ENCODE measurements at regions not wholly inside any gene's neighbourhood (a gene's known extent, or its start where the extent isn't known, plus 50 kb on each side); places are given as distances from the start of the nearest gene placed in this dataset.
"Not testable (repeated sequence)": the region's sequence is repeated elsewhere in the genome, so short reads cannot be mapped to it uniquely, and the experiment has no call there.

DNA sequence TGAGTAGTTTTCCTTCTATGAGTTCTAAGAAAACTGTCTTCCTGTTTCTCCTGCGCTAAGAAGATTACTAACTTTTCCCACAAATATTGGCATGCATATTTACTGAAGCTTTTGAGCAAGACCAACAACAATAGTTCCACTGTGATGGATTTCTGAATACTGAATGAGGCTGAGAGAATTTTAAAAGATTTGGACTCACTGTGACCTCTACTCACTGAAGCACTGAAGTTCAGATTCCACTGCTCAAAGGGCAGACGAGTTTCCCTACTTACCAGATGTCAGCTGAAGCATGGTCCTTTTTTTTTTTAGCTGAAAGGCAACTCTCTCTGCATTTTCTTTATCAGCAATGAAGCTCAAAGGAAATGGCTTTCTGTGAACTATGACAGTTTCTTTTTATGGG, 718.5 kb downstream of the RFPL4B start:
- no peak for DNase-seq

DNA sequence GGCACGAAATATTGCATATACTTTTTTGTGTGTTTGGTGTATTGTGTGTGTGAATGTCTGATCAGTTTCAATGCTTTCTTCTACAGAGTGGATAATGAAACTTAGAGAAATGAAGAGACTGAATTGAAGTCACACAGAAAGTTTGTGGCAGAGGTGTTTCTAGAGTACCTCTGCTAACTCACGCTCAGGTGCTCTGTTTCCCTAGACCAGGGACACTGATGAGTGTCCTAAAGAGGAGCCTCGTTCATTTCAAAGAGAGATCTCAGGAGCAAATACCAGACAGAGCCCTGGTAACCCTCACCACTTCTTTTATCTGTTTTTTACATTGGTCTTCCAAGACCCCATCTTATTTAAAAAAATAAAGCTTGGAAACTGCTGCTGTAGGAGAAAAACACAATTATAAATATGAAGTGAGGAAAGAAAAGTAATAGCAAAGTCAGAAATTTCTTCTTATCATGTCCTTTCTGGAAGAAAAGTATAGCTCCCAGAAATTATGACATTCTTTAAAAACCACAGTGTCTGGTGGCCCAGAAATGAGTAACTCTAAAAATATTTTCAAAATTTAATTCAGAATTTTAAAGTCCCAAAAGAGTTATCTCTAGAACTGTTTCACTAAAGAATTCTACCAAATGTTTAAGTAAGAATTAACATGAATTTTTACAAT, 720.6 kb downstream of the RFPL4B start:
- no peak for DNase-seq

- DNase-seq: no peak
These were observed 721.4 kb downstream of the RFPL4B start for GRCh38 chr6:113068570-113068969.

DNA sequence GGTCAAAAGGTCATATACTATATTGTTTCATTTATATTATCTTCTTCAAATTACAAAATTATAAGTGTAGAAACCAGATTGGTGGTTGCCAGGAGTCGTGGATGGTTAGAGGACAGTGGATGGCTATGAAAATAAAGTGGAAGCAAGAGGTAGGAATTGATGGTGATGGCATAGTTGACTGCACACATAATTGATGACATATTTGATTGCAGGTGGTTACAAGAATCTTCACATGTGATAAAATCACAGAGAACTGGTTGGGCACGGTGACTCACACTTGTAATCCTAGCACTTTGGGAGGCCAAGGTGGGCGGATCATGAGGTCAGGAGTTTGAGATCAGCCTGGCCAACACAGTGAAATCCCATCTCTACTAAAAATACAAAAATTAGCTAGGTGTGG, 723.6 kb downstream of the RFPL4B start:
- not testable (repeated sequence) for DNase-seq

DNA sequence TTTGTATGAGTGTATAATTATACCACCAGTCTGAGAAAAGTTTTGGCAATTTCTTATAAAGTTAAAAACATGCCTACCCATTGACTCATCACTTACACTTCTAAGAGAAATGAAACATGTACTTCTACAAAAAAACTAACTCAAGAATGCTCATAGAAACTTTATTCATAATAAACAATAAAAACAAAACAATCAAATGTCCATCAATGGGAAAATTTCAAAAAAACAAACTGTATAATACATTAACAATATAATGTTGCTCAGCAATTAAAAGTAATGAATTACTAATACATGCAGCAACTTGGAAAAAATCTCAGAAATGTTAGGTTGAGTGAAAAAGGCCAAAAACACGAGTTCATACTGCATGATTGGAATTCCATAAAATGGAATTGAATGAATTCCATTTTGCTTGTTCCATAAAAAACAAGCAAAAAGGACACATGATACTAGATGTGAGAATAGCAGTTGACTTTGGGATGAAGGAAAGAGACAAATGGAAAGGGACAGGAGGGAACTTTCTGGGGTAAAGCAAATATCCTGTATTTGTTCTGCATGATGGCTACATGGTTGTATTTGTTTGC, 726.6 kb downstream of the RFPL4B start:
- DNase-seq: no peak

DNA sequence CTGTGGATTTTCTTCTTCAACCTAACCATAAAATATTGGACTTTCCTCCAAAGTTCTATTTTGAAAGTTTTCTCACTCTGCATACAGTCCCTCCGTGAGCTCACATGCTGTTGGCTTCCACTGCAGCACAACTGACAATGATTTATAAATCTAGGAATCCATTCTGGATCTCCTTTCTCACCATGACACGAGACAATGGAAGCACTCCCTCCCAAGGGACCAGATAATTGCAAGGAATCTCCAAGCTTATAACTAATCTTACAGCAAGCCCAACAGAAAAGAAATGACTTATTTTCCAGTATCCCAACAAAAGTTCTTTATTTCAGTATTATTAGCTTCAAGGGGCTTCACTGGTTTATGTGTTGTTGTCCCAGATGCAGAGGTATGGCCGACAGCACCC, 729.0 kb downstream of the RFPL4B start:
- no peak for DNase-seq

DNA sequence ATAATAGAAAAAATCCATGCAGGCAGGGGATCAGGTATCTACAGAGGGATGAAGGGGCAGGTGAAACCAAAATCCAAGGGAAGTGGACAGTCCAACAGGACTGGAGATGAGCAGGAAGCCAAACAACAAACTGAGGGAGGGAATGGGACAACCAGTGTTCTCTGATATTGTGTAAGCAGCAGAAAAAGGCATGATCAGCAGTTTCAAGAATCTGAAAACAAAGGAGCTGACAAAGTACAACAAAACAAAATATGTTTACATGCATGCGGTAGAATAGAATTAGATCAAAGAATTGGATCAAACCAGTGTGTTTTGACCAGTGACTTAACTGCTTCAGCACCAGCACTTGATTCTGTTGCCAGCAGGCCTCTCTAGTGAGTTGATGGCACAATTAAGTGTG, 729.7 kb downstream of the RFPL4B start:
- no peak for DNase-seq

DNA sequence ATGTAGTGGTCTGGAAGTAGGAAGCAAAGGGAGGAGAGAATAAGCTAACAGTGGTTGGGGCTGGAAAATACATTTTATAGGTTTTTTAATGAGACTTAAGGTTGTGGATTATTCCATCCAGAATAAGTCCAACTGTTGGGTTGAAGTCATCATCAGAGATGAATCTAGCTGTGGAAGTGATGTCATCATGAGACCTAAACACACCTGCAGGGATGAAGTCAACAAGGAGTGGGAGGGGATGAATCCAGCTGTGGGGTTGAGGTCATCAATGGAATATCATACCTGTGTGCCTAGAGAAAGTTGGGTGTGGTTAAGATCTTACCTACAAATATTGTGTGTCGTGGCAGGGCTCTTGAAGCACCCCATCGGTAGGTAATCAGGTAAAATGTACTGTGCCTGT, 730.7 kb downstream of the RFPL4B start:
- no peak for DNase-seq

DNA sequence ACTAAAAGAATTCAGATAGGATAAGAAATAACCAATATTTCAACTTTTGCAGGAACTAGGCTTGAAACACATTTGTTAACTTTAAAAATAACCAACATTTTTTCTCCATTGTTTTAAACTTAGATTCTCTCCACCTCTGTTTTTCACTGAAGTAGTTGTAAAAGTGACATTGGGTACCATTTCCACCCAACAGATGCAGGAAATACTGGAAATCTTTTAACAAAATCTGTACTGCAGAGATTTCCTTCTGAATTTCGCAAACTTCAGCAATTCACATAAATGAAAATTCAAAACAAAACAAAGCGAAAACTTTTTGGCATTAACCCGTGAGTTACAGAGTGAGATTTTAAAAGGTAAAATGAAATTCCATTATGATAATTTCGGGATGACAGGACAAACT, 731.7 kb downstream of the RFPL4B start:
- no peak for DNase-seq

GRCh38 chr6:113082745-113083144, 735.6 kb downstream of the RFPL4B start:
- DNase-seq: no peak

DNA sequence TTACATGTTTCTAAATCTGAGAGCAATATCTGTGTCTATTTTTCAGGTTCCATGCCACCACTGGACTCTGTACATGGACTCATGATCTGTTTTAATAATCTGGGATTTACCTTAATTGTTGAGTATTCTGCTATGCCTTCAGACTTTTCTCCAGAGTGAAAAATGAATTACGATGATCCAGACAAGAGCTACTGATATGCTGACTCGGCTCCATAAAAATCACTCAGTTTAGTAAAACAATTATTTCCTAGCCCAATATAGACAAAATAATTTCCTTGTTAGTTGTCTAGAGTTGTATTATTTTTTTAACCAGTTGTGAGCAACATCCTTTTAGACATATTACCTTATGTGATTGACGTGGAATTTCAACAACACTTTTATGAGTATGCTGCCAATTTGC, 736.8 kb downstream of the RFPL4B start:
- DNase-seq: no peak

- no peak for DNase-seq
These were observed 741.9 kb downstream of the RFPL4B start for GRCh38 chr6:113089056-113089455.

- DNase-seq: no peak
These were observed 745.7 kb downstream of the RFPL4B start for GRCh38 chr6:113092795-113093194.

GRCh38 chr6:113094779-113095178, 747.6 kb downstream of the RFPL4B start:
- no peak for DNase-seq

DNA sequence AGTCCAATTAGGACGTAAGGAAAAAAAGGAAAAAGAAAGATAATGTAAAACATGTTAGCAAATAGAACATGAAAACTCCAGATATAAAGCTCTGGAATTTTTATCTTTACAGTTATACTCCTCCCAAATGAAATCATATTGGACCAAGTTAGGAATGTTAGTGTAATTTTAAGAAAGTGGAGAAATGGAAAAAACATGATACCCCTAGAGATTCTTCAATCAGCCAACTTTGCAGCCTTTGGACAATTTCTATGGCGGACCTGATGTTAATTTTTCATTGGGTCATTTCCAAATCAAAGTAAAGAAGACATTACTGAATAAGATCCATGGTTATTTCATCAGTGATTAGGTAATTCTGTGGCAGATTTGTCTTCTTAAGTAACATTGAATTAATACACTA, 748.7 kb downstream of the RFPL4B start:
- DNase-seq: no peak

GRCh38 chr6:113102761-113103160, 754.4 kb upstream of the MARCKS start:
- DNase-seq: peak; percentile 6

DNA sequence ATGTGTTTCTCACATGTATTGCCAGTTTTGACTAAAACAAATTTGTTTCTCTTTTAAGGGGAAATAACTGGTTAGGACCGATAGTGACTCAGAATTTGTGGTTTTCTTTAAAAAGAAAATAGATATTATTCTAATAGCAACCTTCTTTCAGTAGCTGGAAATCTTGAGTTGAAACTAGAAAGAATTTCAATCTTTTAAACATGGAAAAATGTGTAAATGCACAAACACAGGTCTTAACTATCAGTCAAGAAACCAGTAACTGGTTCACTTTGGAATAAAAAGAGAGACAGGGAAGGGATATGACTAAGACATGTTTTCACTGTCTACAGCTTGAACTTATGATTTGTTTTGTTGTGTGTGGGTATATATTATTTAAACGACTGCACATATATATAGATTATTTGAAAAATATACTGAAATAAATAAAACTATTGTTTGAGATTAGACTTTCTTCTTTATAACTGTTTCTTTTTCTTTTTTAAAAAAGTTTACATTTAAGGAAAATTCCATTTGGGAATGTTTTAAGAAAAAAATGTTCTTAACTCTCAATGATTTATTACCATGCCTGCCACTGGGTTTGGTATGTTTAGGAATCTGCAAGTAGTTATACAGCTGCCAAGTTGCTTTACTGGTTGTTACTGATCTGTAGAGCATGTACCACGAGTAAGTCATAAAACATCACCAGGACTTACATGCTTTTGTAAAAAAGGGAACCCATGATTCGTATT, 753.3 kb upstream of the MARCKS start:
- peak; percentile 53 for DNase-seq

GRCh38 chr6:113104541-113104940, 752.6 kb upstream of the MARCKS start:
- no peak for DNase-seq

GRCh38 chr6:113104951-113105350, 752.2 kb upstream of the MARCKS start:
- DNase-seq: peak; percentile 23

GRCh38 chr6:113110211-113110610, 746.9 kb upstream of the MARCKS start:
- no peak for DNase-seq

- DNase-seq: no peak
These were observed 745.6 kb upstream of the MARCKS start for GRCh38 chr6:113111550-113111949.

DNA sequence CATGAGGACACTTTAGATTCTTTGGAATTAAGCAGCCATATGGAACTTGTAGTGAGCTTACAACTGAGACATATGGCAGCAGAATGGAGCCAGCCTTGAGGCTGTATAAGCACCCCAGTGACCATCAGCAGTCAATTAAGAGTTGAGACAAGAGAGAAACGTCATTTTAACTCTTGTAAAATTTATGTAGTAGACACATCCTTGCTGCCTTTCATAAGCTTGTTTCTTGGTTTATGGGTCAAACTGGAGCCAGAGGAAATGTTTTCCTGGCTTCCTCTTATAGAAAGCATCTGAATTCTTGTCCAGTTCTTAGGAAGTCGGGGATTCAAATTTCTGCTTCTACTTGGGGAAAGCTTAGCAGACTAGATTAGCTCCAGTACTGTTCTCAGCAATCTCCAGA, 745.1 kb upstream of the MARCKS start:
- DNase-seq: no peak

- peak; percentile 51 for DNase-seq
These were observed 741.9 kb upstream of the MARCKS start for GRCh38 chr6:113115196-113115595.

DNA sequence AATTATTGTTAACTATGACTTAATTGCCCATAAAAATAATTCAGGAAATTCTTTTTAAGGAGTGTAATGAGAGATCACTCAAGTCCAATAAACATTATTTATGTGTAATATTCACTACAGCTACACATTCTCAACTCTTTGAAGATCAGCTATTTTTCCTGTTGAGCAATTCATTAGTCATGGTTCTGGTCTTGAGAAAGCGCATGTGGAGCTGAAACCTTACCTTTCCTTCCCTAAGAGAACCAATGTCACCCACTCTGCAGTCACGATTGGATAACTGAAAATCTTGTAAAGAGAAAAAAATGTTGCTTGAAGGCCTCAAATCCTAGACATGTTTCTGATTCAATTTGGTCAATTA, 736.9 kb upstream of the MARCKS start:
- peak; percentile 54 for DNase-seq

All from suppressor macrophage treated with lipopolysaccharide for 4 hours (primary cell).